NCI-H446 (cell line): ENCODE measurements at regions not wholly inside any gene's neighbourhood (a gene's known extent, or its start where the extent isn't known, plus 50 kb on each side); places are given as distances from the start of the nearest gene placed in this dataset.
"Not testable (repeated sequence)": the region's sequence is repeated elsewhere in the genome, so short reads cannot be mapped to it uniquely, and the experiment has no call there.

Experiments used
- DNase-seq, 2 experiments: peaks; one replicate each; lab custom pipeline; 2025; lab: John Stamatoyannopoulos, UW

GRCh38 chr20:53664121-53664520 is 70.5 kb upstream of the ZNF217 start:
- DNase-seq = peak in 1 of 2 experiments; percentile 6

GRCh38 chr20:53663521-53663920 is 69.9 kb upstream of the ZNF217 start:
- DNase-seq = not testable (repeated sequence)

- DNase-seq = no peak
Observed at GRCh38 chr20:53662595-53662994, 69.0 kb upstream of the ZNF217 start.

GRCh38 chr20:53660947-53661381 is 67.3 kb upstream of the ZNF217 start:
- DNase-seq = no peak

GRCh38 chr20:53660078-53660909 is 66.7 kb upstream of the ZNF217 start:
- no peak for DNase-seq

- no peak for DNase-seq
Observed at GRCh38 chr20:53658973-53659372, 65.3 kb upstream of the ZNF217 start.

- no peak for DNase-seq
Observed at GRCh38 chr20:53658322-53658721, 64.7 kb upstream of the ZNF217 start.

GRCh38 chr20:53657732-53658131 is 64.1 kb upstream of the ZNF217 start:
- DNase-seq = no peak

- DNase-seq = no peak
Observed at GRCh38 chr20:53657279-53657678, 63.6 kb upstream of the ZNF217 start.

- DNase-seq = no peak
Observed at GRCh38 chr20:53656293-53657202, 62.9 kb upstream of the ZNF217 start.

- no peak for DNase-seq
Observed at GRCh38 chr20:53655625-53656292, 62.1 kb upstream of the ZNF217 start.

GRCh38 chr20:53654932-53655624 is 61.4 kb upstream of the ZNF217 start:
- DNase-seq = no peak

GRCh38 chr20:53654521-53654920 is 60.9 kb upstream of the ZNF217 start:
- not testable (repeated sequence) for DNase-seq

GRCh38 chr20:53652859-53653517 is 59.3 kb upstream of the ZNF217 start:
- DNase-seq = no peak

- DNase-seq = no peak
Observed at GRCh38 chr20:53652090-53652858, 58.6 kb upstream of the ZNF217 start.

GRCh38 chr20:53649493-53649892 is 55.9 kb upstream of the ZNF217 start:
- DNase-seq = not testable (repeated sequence)

- no peak for DNase-seq
Observed at GRCh38 chr20:53647286-53647821, 53.7 kb upstream of the ZNF217 start.

- no peak for DNase-seq
Observed at GRCh38 chr20:53646550-53646949, 52.9 kb upstream of the ZNF217 start.

GRCh38 chr20:53645582-53645897 is 51.9 kb upstream of the ZNF217 start:
- DNase-seq = no peak

- DNase-seq = not testable (repeated sequence)
Observed at GRCh38 chr20:53644108-53644507, 50.5 kb upstream of the ZNF217 start.
